ENCODE measurements at regions not wholly inside any gene's neighbourhood (a gene's known extent, or its start where the extent isn't known, plus 50 kb on each side); places are given as distances from the start of the nearest gene placed in this dataset.

GRCh38 chr20:11205769-11206362, 532.1 kb upstream of the JAG1 start:
- TF ChIP-seq CTCF (IDR thresholded peaks at IDR 0.05; ENCODE audit: insufficient read depth, low read length, poor library complexity, severe bottlenecking) = no peak
- Histone ChIP-seq H3K4me3 (ENCODE audit: low read depth, low read length) (no peak overlapping the region), H3K36me3 (ENCODE audit: control insufficient read depth, insufficient read depth, low read length) (no peaks in the 10 kb centered on the region), H3K27me3 (ENCODE audit: control insufficient read depth, insufficient read depth, low read length) (no peaks in the 10 kb centered on the region)
- DNase-seq (ENCODE audit: low read depth) = no peak

GRCh38 chr20:11207749-11208502, 534.1 kb upstream of the JAG1 start:
- peak; percentile 76 for DNase-seq (ENCODE audit: low read depth)
- TF ChIP-seq CTCF (IDR thresholded peaks at IDR 0.05; ENCODE audit: insufficient read depth, low read length, poor library complexity, severe bottlenecking) = no peak
- Histone ChIP-seq H3K36me3 (ENCODE audit: control insufficient read depth, insufficient read depth, low read length) (no peaks in the 10 kb centered on the region), H3K4me3 (ENCODE audit: low read depth, low read length) (no peak overlapping the region), H3K27me3 (ENCODE audit: control insufficient read depth, insufficient read depth, low read length) (no peaks in the 10 kb centered on the region)

GRCh38 chr20:11210611-11211010, 536.8 kb upstream of the JAG1 start:
- DNase-seq (ENCODE audit: low read depth) = no peak
- TF ChIP-seq CTCF (IDR thresholded peaks at IDR 0.05; ENCODE audit: insufficient read depth, low read length, poor library complexity, severe bottlenecking) = no peak

GRCh38 chr20:11212272-11212671, 538.5 kb upstream of the JAG1 start:
- Histone ChIP-seq H3K4me3 (ENCODE audit: low read depth, low read length) (no peak overlapping the region), H3K36me3 (ENCODE audit: control insufficient read depth, insufficient read depth, low read length) (no peaks in the 10 kb centered on the region), H3K27me3 (ENCODE audit: control insufficient read depth, insufficient read depth, low read length) (no peaks in the 10 kb centered on the region)
- TF ChIP-seq CTCF (IDR thresholded peaks at IDR 0.05; ENCODE audit: insufficient read depth, low read length, poor library complexity, severe bottlenecking) = no peak
- DNase-seq (ENCODE audit: low read depth) = no peak

More at GRCh38 chr20:11210611-11211010, 536.8 kb upstream of the JAG1 start:
- H3K27me3 ChIP-seq (ENCODE audit: control insufficient read depth, insufficient read depth, low read length) = no peaks in the 10 kb centered on the region
- no peak overlapping the region for H3K4me3 ChIP-seq (ENCODE audit: low read depth, low read length)
- no peaks in the 10 kb centered on the region for H3K36me3 ChIP-seq (ENCODE audit: control insufficient read depth, insufficient read depth, low read length)

GRCh38 chr20:11212902-11213301, 539.1 kb upstream of the JAG1 start:
- no peak overlapping the region for H3K4me3 ChIP-seq (ENCODE audit: low read depth, low read length)
- DNase-seq (ENCODE audit: low read depth) = no peak
- no peaks in the 10 kb centered on the region for H3K36me3 ChIP-seq (ENCODE audit: control insufficient read depth, insufficient read depth, low read length)
- no peaks in the 10 kb centered on the region for H3K27me3 ChIP-seq (ENCODE audit: control insufficient read depth, insufficient read depth, low read length)
- no peak for TF ChIP-seq CTCF (IDR thresholded peaks at IDR 0.05; ENCODE audit: insufficient read depth, low read length, poor library complexity, severe bottlenecking)
